Esophagus squamous epithelium (tissue), 5 donors: ENCODE measurements at regions not wholly inside any gene's neighbourhood (a gene's known extent, or its start where the extent isn't known, plus 50 kb on each side); places are given as distances from the start of the nearest gene placed in this dataset.

Source experiments
- DNase-seq: peaks from one replicate; lab custom pipeline; 2025; lab: John Stamatoyannopoulos, UW
- H3K27ac ChIP-seq, 4 donors: fragments of 200-600 bp; sonication (generic); one replicate each; pipeline ENCODE4 v1.5.1; 2016 to 2019; ENCODE audit warnings: mild to moderate bottlenecking in 1 of 4
- H3K27me3 ChIP-seq, 4 donors: fragments of 200-600 bp; sonication (generic); 1 replicate in 3 of 4; 2 replicates in 1 of 4; pipeline versions ENCODE4 v1.5.1 to v1.6.0; 2017 to 2021; ENCODE audit warnings: antibody characterized with exemption in 1 of 4
- H3K36me3 ChIP-seq, 3 donors: fragments of 200-600 bp; sonication (generic); one replicate each; pipeline ENCODE4 v1.5.1; 2016 to 2019
- H3K4me1 ChIP-seq, 3 donors: fragments of 200-600 bp; sonication (generic); one replicate each; pipeline ENCODE4 v1.5.1; 2017 to 2019
- H3K4me3 ChIP-seq, 4 donors: fragments of 200-600 bp; sonication (generic); 1 replicate in 3 of 4; 2 replicates in 1 of 4; pipeline ENCODE4 v1.5.1; 2016 to 2019; ENCODE audit warnings: mild to moderate bottlenecking in 2 of 4, moderate library complexity in 1 of 4
- H3K9me3 ChIP-seq, 3 donors: fragments of 200-600 bp; sonication (generic); one replicate each; pipeline ENCODE4 v1.5.1; 2016 to 2019
- CTCF ChIP-seq, 6 experiments: fragments of 450-650 bp in 4 of 6; fragments of 200-600 bp in 2 of 6; sonication (generic) in 2 of 6; IDR thresholded peaks; one replicate each; pipeline ENCODE4 v1.5.1; 2016 to 2019; ENCODE audit warnings: antibody characterized with exemption in 6 of 6, mild to moderate bottlenecking in 4 of 6, moderate library complexity in 4 of 6
- POLR2A ChIP-seq, 4 donors: fragments of 450-650 bp; IDR thresholded peaks; one replicate each; pipeline ENCODE4 v1.6.1; 2017; ENCODE audit warnings: antibody characterized with exemption in 4 of 4, mild to moderate bottlenecking in 4 of 4, moderate library complexity in 3 of 4
- WGBS, 2 donors: methylation state at CpG; one replicate each; pipeline ENCODE4 v1.1.5; 2018; 5-methylcytosine and 5-hydroxymethylcytosine counted together
- intact Hi-C: fragments of 100-400 bp; cut with DNase I; formaldehyde crosslinking; loops from one replicate; pipeline ENCODE4 v1.15.0; 2022
- donor health status: DM: yes; HTN: yes; CAD: no.

- WGBS, 2 donors = 50 to 59% methylated on average over 2 of the region's 2 CpGs
- Histone ChIP-seq H3K27ac (no peak overlapping the region), H3K27me3 (no peaks in the 10 kb centered on the region), H3K36me3 (no peaks in the 10 kb centered on the region), H3K9me3 (no peaks in the 10 kb centered on the region), H3K4me1 (no peaks in the 10 kb centered on the region), H3K4me3 (no peak overlapping the region)
- no peak for TF ChIP-seq CTCF (IDR thresholded peaks at IDR 0.05)
- TF ChIP-seq POLR2A (IDR thresholded peaks at IDR 0.05) = no peak
- intact Hi-C loops = no loop called here
- DNase-seq = no peak
Observed at GRCh38 chr2:145822892-145823534, 1303.1 kb upstream of the ZEB2 start.

GRCh38 chr2:145820651-145821050, 1300.7 kb upstream of the ZEB2 start:
- H3K4me1 ChIP-seq = no peaks in the 10 kb centered on the region
- no peaks in the 10 kb centered on the region for H3K36me3 ChIP-seq
- no peaks in the 10 kb centered on the region for H3K9me3 ChIP-seq
- no peak for TF ChIP-seq CTCF (IDR thresholded peaks at IDR 0.05)
- no peak for TF ChIP-seq POLR2A (IDR thresholded peaks at IDR 0.05)
- H3K27me3 ChIP-seq = no peaks in the 10 kb centered on the region
- no peak overlapping the region for H3K27ac ChIP-seq
- H3K4me3 ChIP-seq = no peak overlapping the region
- intact Hi-C loops = no loop called here
- DNase-seq = no peak

GRCh38 chr2:145818890-145819504, 1299.1 kb upstream of the ZEB2 start:
- Histone ChIP-seq H3K36me3 (no peaks in the 10 kb centered on the region), H3K27me3 (no peaks in the 10 kb centered on the region), H3K4me3 (no peak overlapping the region), H3K27ac (no peak overlapping the region), H3K9me3 (no peaks in the 10 kb centered on the region), H3K4me1 (no peaks in the 10 kb centered on the region)
- DNase-seq = no peak
- intact Hi-C loops = no loop called here
- TF ChIP-seq POLR2A (IDR thresholded peaks at IDR 0.05) (no peak), CTCF (IDR thresholded peaks at IDR 0.05) (no peak)

GRCh38 chr2:145815933-145816332, 1296.0 kb upstream of the ZEB2 start:
- H3K27me3 ChIP-seq = no peaks in the 10 kb centered on the region
- no peak overlapping the region for H3K4me3 ChIP-seq
- intact Hi-C loops = no loop called here
- H3K4me1 ChIP-seq = no peaks in the 10 kb centered on the region
- TF ChIP-seq CTCF (IDR thresholded peaks at IDR 0.05) (no peak), POLR2A (IDR thresholded peaks at IDR 0.05) (no peak)
- no peaks in the 10 kb centered on the region for H3K36me3 ChIP-seq
- WGBS, 2 donors = 67 to 71% methylated on average over 1 of the region's 1 CpG
- no peaks in the 10 kb centered on the region for H3K9me3 ChIP-seq
- no peak overlapping the region for H3K27ac ChIP-seq
- no peak for DNase-seq

- no peak overlapping the region for H3K4me3 ChIP-seq
- TF ChIP-seq POLR2A (IDR thresholded peaks at IDR 0.05) = no peak
- no peaks in the 10 kb centered on the region for H3K4me1 ChIP-seq
- H3K36me3 ChIP-seq = no peaks in the 10 kb centered on the region
- WGBS, 2 donors = 66 to 68% methylated on average over 3 of the region's 3 CpGs
- no peak overlapping the region for H3K27ac ChIP-seq
- intact Hi-C loops = no loop called here
- H3K9me3 ChIP-seq = no peaks in the 10 kb centered on the region
- no peaks in the 10 kb centered on the region for H3K27me3 ChIP-seq
- DNase-seq = no peak
Observed at GRCh38 chr2:145813481-145813880, 1293.6 kb upstream of the ZEB2 start.
